ENCODE measurements at regions not wholly inside any gene's neighbourhood (a gene's known extent, or its start where the extent isn't known, plus 50 kb on each side); places are given as distances from the start of the nearest gene placed in this dataset.

DNA sequence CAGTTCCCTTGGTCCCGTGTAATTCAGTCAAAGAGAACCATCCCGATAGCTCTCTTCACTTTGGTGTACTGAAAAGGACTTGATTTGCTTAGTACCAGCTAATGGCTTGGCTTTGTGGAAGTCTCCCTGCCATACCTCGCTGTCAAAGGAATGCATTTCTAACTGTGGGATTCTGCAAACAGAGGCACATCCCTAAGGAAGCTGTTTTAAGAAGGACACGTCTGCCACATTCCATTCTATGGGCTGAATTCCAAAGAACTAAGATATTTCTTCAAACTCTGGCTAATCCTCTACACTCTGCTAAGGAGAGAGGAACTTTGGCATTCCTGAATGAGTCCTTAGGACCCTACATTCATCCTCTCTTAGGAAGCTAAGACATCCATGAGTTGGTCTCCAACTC, 327.9 kb downstream of the SFMBT2 start:
- intact Hi-C loops (cut with DNase I) = no loop called here
- TF ChIP-seq POLR2AphosphoS5 (IDR thresholded peaks at IDR 0.05; ENCODE audit: insufficient read depth in 1 of 2, low read depth in 1 of 2) = no peak
- no peak for TF ChIP-seq POLR2A (IDR thresholded peaks at IDR 0.05)
- TF ChIP-seq, protein P1, sequence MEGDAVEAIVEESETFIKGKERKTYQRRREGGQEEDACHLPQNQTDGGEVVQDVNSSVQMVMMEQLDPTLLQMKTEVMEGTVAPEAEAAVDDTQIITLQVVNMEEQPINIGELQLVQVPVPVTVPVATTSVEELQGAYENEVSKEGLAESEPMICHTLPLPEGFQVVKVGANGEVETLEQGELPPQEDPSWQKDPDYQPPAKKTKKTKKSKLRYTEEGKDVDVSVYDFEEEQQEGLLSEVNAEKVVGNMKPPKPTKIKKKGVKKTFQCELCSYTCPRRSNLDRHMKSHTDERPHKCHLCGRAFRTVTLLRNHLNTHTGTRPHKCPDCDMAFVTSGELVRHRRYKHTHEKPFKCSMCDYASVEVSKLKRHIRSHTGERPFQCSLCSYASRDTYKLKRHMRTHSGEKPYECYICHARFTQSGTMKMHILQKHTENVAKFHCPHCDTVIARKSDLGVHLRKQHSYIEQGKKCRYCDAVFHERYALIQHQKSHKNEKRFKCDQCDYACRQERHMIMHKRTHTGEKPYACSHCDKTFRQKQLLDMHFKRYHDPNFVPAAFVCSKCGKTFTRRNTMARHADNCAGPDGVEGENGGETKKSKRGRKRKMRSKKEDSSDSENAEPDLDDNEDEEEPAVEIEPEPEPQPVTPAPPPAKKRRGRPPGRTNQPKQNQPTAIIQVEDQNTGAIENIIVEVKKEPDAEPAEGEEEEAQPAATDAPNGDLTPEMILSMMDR (IDR thresholded peaks at IDR 0.05) = no peak
- no peak overlapping the region for H3K27ac ChIP-seq
- no peak overlapping the region for H3K4me3 ChIP-seq
- no peaks in the 10 kb centered on the region for H3K36me3 ChIP-seq
- no peaks in the 10 kb centered on the region for H3K9me3 ChIP-seq
- H3K27me3 ChIP-seq = no peaks in the 10 kb centered on the region
- DNase-seq (ENCODE audit: extremely low spot score in 2 of 2) = peak in 1 of 2 donors; percentile 18
- peaks cover 15% of the 10 kb centered on the region for H3K4me1 ChIP-seq

DNA sequence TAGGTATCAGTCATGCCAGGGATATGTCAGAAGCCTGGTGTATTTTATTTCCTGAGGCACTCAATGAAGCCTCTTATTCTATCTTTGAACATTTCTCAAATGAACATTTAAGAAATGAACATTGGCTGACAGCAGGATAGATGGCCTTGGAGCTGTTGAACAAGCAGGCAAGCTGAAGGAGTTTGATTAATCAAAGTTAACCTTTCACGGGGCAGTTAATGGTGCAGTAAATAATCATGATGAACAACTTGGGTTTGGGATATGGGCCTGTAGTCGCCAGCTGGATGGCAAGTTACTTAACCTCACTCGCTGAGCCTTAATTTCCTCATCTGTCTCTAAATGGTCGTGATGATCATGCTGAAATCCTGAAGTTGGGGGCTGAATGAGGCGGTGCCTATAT, 333.0 kb downstream of the SFMBT2 start:
- no peak for DNase-seq (ENCODE audit: extremely low spot score in 2 of 2)
- intact Hi-C loops (cut with DNase I) = no loop called here
- H3K27me3 ChIP-seq = no peaks in the 10 kb centered on the region
- H3K36me3 ChIP-seq = no peaks in the 10 kb centered on the region
- TF ChIP-seq, protein P1 (IDR thresholded peaks at IDR 0.05) = no peak
- H3K27ac ChIP-seq = no peak overlapping the region
- H3K4me3 ChIP-seq = no peak overlapping the region
- H3K4me1 ChIP-seq = no peaks in the 10 kb centered on the region
- H3K9me3 ChIP-seq = no peaks in the 10 kb centered on the region

DNA sequence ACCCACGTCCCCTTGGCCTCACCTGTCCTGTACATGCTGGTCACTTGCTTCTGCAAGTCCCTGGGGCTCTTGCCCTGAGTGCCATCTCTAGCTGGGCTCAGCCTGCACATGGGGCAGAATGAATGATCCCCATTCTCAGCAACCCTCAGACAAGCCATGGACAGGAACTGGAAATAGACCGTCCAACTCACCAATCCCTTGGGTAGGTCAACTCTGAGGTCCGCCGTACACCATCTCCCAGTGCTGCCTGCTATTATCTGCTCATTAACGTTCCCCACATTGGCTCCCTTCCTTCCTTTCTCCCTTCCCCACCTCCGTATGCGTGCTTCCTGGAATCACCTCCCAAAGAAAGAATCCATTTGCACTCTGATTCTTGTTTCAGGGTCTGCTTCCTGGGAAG, 335.0 kb downstream of the SFMBT2 start:
- Histone ChIP-seq H3K36me3 (no peaks in the 10 kb centered on the region), H3K4me3 (no peak overlapping the region), H3K4me1 (no peaks in the 10 kb centered on the region), H3K27ac (no peak overlapping the region), H3K27me3 (no peaks in the 10 kb centered on the region), H3K9me3 (no peaks in the 10 kb centered on the region)
- intact Hi-C loops (cut with DNase I) = no loop called here
- no peak for DNase-seq (ENCODE audit: extremely low spot score in 2 of 2)
- TF ChIP-seq POLR2A (IDR thresholded peaks at IDR 0.05) (no peak), POLR2AphosphoS5 (IDR thresholded peaks at IDR 0.05; ENCODE audit: insufficient read depth in 1 of 2, low read depth in 1 of 2) (no peak)
- TF ChIP-seq, protein P1 (IDR thresholded peaks at IDR 0.05) = no peak

DNA sequence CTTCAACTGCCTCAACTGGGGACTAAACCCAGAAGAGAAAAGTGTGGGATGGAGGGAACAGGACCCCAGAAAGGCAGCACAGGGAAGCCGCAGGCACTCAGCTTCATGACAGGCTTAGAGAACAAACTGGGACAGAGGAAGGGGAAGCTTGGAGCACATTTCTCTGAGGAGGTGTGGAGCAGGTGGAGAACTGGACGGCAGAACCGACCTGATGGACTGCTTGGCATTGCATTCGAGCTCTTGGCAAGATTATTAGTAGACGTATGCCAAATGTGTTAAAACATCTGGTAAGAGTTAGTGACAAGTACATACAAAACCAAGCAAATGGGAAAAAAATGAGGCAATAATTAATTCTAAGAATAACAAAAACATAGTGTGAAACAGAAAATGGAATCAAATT, 335.7 kb downstream of the SFMBT2 start:
- Histone ChIP-seq H3K4me3 (no peak overlapping the region), H3K4me1 (no peaks in the 10 kb centered on the region), H3K27me3 (no peaks in the 10 kb centered on the region), H3K27ac (no peak overlapping the region), H3K9me3 (no peaks in the 10 kb centered on the region), H3K36me3 (no peaks in the 10 kb centered on the region)
- intact Hi-C loops (cut with DNase I) = no loop called here
- TF ChIP-seq, protein P1 (IDR thresholded peaks at IDR 0.05) = no peak
- TF ChIP-seq POLR2A (IDR thresholded peaks at IDR 0.05) = no peak
- no peak for DNase-seq (ENCODE audit: extremely low spot score in 2 of 2)

DNA sequence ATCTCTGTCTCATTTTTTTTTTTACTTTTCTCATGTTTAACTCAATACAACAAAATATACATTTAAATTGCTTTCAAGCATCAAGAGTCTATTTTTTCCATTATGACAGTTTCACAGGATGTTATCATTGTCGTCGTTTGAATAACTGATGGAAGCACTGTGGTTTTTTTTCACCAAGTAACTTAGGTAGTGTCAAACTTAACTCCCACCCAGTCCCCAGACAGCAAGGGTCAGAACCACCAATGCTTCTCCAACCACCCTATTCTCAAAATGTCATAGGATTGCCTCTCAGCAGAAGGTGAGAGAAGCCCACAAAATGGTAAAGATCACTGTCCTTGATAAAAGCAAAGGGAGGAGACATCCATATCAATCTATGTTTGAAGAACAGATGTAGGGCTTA, 339.4 kb downstream of the SFMBT2 start:
- TF ChIP-seq POLR2AphosphoS5 (IDR thresholded peaks at IDR 0.05; ENCODE audit: insufficient read depth in 1 of 2, low read depth in 1 of 2) = no peak
- TF ChIP-seq, protein P1 (IDR thresholded peaks at IDR 0.05) = no peak
- no peak for TF ChIP-seq POLR2A (IDR thresholded peaks at IDR 0.05)
- intact Hi-C loops (cut with DNase I) = no loop called here
- H3K4me3 ChIP-seq = no peak overlapping the region

More for the DNA sequence above, 339.4 kb downstream of the SFMBT2 start:
- Histone ChIP-seq H3K9me3 (no peaks in the 10 kb centered on the region), H3K27ac (no peak overlapping the region), H3K27me3 (no peaks in the 10 kb centered on the region), H3K36me3 (no peaks in the 10 kb centered on the region), H3K4me1 (no peaks in the 10 kb centered on the region)
- no peak for DNase-seq (ENCODE audit: extremely low spot score in 2 of 2)

Measured in vagina (tissue), 2 donors.